Adipose tissue (tissue), 3 donors: ENCODE measurements at regions not wholly inside any gene's neighbourhood (a gene's known extent, or its start where the extent isn't known, plus 50 kb on each side); places are given as distances from the start of the nearest gene placed in this dataset.

Source experiments
- H3K27ac ChIP-seq: one replicate; pipeline ENCODE4 v1.5.1; 2013; ENCODE audit warnings: low read depth, low read length
- WGBS, 3 donors: extraction: QIAGEN DNeasy Blood & Tissue Kit; methylation state at CpG; one replicate each; pipeline ENCODE4 v1.1.7; 2013; 5-methylcytosine and 5-hydroxymethylcytosine counted together
- donor health status: healthy with polysubstance abuse.
- donor health status: Bipolar disorder and iron deficiency.
- donor health status: healthy.

DNA sequence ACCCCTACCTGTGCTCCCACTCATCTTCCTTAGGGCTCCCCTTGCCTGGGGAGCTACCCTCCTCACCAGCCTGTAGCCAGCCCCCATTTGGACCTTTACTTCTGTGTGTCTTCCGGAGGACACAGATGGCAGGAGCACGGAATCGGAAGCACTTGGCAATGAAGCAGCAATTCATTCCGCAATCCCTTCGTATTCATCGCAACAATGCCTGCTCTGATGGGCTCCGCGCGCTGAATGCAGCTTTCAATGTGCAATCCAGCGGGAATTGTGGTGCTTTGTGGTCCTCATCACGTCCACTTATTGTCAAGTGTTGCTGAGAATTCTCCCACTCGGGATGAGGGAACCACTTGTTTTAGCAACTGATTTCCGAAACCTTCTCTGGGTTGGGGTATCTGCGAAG lies 336.0 kb downstream of the DHX35 start:
- WGBS, 3 donors = 81 to 91% (median 84%) methylated on average over 14 of the region's 14 CpGs
- no peak overlapping the region for H3K27ac ChIP-seq

DNA sequence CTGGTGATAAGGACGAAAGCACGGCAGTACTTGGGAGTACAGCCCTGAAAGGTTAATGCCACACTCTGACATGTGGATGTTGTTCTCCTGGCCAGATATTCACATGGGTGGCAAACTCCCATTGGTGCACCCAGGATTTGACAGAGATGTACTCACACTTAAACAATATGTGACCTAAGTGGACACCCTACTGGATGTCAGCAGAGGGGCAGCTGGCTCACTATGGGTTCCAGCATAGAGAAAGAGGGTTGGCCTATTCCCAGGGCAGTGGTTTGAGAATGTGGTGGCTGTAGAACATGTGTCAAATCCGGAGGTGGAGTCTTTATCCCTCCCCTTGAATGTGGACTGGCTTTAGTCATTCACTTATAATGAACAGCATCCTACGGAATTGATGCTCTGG lies 333.2 kb downstream of the DHX35 start:
- WGBS, 3 donors = 51 to 74% (median 69%) methylated on average over 4 of the region's 4 CpGs
- no peak overlapping the region for H3K27ac ChIP-seq

DNA sequence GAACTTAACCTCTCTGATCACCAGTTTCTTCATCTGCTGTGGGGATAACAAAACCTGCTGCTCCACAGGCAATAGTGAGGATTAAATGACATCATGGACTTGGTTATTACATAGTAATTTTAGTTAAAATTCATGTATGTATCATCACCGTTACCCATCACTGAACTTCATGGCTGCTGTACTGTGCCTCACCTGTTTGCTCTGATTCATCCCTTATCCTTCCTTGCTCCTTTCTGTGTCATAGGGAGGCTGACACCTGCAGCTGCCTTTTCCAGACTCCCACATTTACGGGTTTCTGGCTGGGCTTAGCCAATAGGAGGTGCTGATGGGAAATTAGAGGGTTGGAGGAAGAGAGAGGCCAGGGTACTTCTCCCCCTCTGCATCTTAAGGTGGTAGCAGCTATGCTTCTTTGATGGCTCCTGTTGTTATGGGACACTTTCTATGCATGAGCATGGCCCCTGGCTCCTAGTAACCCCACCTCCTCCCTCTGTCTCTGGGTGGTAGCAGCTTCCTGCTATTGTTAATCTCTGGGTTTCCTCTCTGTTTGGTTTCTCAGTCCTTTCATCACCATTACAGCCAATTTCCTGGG lies 332.1 kb downstream of the DHX35 start:
- H3K27ac ChIP-seq = no peak overlapping the region
- WGBS, 3 donors = 69 to 83% (median 74%) methylated on average over 2 of the region's 2 CpGs

DNA sequence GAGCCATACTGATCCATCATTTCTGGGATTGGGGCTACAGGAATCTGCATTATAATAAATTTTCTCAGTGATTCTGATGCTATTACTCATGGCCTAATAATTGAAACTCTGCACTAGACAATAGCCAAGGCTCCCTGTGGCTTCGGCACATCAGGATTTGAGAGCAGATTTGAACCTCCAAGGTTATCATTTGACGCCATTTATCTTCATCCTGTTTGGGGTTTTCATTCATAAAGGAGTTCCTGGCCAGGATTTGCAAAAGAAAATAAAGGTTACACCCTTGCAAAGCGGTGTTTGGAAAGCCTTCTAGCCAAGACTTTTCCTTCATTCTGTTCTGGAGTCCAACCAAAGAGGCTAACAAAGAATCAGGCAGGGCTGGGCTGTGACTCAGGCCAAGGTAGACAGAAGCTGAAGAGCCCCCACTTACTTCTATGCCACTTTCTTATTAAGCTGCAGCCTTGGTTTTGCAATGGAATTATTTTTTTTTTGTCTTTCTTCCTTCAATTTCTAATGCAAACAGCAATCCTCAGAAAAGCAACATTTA lies 330.1 kb downstream of the DHX35 start:
- no peak overlapping the region for H3K27ac ChIP-seq
- WGBS, 3 donors = 52 to 63% (median 54%) methylated on average over 3 of the region's 3 CpGs

DNA sequence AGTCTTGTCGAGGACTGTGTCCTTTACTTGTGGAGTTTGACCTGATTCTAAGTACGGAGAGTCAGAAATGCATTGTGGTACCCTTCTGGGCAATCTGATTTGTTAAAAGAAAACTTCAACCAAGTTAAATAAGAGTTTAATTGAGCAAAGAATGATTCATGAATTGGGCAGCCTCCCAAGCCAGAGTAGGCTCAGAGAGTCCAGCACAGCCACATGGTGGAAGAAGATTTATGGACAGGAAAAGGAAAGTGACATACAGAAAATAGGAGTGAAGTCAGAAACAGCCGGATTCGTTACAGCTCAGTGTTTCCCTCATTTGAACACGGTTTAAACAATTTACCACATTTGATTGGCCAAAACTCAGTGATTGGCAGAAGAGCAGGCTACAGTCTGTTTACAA lies 329.2 kb downstream of the DHX35 start:
- no peak overlapping the region for H3K27ac ChIP-seq
- 44 to 68% (median 60%) methylated on average over 5 of the region's 5 CpGs for WGBS, 3 donors

DNA sequence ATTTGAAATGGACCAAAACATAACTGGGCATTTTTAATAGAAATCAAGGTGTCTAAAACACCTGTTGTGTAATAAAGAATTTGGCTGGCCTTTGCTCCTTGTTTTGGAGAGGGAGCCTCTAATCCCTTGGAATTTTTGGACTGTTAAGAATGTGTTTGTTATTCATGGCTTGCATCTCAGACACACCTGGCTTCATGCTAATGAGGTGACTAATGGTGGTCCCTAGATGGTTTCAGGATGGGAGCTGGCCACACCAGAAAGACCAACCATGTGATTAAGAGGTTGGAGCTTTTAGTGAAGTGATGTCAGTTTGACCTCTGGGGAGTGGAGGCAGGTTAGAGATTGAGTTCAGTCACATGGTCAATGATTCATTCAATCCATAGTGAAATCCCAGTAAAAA lies 328.4 kb downstream of the DHX35 start:
- no peak overlapping the region for H3K27ac ChIP-seq

DNA sequence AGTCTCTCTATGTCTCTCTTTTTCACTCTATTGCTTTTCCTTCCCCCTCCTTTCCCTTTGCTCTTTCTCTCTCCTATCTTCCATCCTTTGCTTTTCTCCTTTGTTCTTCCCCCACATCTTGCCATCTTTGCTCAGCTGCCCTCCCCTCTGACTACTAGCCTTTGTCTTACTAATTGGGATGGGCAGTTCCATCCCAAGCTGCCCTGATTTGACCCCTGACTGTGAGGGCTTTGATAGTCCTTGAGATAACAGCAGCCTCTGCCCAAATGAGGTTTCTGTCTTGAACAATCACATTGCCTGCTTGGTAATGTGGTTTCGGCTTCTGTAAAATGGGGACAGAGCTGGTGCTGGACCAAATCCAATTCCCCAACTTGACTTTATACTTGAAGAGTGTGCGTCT lies 327.7 kb downstream of the DHX35 start:
- 78 to 96% (median 96%) methylated on average over 2 of the region's 2 CpGs for WGBS, 3 donors
- H3K27ac ChIP-seq = no peak overlapping the region

DNA sequence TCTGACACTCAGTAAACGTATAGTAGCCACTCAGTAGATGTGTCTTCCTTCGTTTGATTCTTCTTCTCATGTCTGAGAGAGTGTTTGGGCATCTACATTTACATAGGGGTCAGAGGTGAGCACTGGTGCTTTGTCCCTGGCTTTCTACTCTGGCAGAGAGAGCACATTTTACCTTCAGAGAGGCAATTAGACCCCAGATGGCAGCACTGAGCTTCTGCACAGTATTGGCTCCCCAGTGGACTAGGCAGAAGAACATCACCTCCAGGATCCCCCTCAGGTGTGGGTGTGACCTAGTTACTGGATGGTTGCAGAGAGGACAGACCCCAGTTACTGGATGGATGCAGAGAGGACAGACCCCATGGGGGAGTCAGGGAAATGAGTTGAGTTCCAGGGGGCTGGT lies 327.2 kb downstream of the DHX35 start:
- WGBS, 3 donors = 32 to 60% (median 56%) methylated on average over 2 of the region's 2 CpGs
- no peak overlapping the region for H3K27ac ChIP-seq

DNA sequence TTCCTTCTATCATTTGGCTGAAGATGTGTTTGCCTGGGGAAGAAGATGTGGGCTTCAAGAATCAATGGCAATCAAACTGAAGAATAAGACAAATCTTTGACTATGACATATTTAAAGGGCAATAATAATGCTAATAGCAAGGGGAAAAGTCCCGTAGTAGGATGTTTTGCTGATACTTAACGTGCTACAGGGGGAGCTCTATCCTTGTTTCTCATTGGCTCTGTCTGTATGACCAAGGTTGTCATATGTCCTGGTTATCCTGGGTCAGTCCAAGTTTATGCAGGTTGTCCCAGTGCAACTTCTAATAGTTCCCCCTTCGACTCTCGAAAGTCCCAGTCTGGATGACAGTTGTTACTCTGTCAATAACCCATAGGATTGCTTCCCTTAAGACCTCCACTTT lies 321.3 kb downstream of the DHX35 start:
- no peak overlapping the region for H3K27ac ChIP-seq
- 74 to 80% (median 76%) methylated on average over 4 of the region's 4 CpGs for WGBS, 3 donors

DNA sequence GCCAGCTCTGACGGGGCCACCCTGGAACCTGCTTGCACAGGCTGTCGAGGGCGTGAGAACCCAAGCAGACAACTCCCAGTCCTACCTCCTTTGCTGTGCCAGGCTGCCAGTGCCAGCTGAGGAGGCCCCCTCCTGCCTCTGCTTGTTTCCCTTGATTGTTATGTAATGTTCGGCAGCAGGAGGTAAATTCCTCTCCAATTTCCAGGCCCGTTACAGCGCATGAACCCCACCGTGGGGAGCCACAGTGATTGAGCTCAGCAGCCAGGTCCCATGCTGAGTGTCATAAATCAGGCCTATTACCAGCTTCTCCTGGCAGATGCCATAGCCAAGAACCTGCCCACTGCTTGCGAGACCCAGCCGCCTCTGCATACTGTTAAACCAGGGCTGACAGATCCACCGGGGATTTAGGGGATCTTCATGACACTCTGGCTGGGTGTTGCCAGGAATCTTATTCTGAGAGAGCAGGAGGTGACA lies 320.5 kb downstream of the DHX35 start:
- WGBS, 3 donors = 32 to 59% (median 55%) methylated on average over 10 of the region's 10 CpGs
- no peak overlapping the region for H3K27ac ChIP-seq

DNA sequence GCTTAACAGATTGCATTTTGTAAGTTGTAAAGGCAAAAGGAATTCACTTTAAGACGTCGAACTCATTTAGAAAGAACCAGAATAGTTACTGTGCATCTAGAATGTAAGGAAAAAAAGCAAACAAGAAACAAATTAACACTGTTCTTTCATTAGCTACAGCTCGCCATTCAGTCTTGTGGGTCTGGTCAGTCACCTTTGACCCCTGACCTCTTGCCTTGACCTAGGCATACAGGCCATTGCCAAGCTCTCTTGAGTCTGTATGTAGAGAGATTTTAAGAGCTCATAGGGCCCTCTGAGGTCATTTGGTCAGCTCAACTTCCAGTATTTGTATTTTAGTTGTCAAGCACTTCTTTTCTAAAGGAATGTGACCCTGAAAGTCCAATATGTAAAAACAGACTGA lies 318.7 kb downstream of the DHX35 start:
- 66 to 91% (median 86%) methylated on average over 3 of the region's 3 CpGs for WGBS, 3 donors
- H3K27ac ChIP-seq = no peak overlapping the region

DNA sequence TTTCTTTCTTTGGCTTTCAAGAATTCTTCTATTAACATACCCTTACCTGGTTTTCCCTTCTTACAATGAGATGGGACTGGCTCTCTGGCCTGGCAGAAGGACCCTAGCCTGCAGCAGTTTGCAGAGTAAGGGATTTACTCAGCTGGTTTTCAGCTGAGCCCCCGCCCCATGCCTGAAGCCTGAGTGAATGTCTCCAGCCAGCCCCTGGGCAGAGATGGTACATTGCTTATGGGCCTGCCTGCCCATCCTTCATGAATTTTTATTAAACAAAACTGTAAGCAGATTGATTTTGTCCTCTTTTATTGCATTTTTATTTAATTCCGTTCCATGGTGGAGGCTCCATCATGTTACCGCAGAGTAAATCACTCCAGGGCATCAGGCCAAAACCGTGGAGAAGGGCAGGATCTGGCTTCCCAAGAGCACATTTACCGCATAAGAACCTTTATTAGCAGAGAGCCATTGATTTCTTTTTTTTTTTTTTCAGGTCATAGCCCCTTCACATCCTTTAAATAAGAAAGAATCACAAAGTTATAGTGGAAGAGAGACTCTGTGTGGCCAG lies 316.2 kb downstream of the DHX35 start:
- WGBS, 3 donors = 66 to 81% (median 73%) methylated on average over 5 of the region's 5 CpGs
- H3K27ac ChIP-seq = no peak overlapping the region

DNA sequence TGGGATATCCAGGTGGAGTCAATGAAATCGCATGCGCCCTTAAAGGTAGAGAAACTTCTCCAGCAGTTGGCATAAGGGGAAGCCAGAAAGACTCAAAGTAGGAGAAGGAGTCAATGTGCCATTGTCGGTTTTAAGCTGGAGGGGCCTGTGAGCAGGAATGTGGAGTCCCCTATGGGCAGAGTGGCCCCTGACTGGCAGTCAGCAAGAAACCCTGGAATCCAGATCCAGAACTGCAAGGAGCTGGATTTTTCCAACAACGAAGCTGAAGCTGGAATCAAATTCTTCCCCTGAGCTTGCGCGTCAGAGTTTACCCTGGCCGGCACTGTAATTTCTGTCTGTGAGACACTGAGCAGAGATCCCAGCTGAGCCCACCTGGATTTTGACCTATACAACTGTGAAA lies 315.0 kb downstream of the DHX35 start:
- no peak overlapping the region for H3K27ac ChIP-seq
- WGBS, 3 donors = 71 to 86% (median 83%) methylated on average over 7 of the region's 7 CpGs

DNA sequence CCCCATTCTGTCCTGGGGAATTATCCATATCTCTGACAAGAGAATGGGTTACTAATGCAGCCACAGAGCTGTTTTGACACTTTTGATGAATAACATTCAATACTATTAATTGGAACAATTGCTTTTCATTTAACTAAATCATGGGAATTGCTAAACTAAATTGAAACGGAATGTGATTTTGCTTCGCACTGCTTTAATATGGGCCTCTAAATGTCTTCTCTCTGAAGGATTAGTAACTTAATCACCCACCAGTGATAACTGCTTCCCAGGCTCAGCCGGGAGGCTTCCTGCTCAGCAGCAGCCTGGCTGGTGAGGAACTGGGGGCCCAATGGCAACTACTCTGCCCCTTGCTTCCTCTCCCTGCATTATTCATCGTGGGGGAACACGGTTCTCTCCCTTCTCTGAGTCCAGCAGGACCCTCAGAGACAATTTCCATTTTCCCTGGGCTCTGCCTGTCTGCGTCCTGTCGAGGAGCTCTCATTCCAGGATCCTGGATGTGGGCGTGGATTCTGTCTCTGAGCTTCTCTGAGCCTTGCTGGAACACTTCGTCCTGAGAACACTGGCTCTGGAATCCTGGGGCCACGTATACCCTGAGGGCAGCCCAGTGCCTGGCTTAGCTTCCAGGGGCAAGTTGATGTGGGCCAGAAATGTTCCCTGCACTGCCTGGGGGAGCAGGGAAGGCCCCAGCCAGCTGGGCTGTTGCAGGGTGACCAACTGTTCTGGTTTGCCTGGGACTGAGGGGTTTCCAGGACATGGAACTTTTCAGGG lies 308.9 kb downstream of the DHX35 start:
- WGBS, 3 donors = 38 to 56% (median 55%) methylated on average over 10 of the region's 10 CpGs
- H3K27ac ChIP-seq = no peak overlapping the region

DNA sequence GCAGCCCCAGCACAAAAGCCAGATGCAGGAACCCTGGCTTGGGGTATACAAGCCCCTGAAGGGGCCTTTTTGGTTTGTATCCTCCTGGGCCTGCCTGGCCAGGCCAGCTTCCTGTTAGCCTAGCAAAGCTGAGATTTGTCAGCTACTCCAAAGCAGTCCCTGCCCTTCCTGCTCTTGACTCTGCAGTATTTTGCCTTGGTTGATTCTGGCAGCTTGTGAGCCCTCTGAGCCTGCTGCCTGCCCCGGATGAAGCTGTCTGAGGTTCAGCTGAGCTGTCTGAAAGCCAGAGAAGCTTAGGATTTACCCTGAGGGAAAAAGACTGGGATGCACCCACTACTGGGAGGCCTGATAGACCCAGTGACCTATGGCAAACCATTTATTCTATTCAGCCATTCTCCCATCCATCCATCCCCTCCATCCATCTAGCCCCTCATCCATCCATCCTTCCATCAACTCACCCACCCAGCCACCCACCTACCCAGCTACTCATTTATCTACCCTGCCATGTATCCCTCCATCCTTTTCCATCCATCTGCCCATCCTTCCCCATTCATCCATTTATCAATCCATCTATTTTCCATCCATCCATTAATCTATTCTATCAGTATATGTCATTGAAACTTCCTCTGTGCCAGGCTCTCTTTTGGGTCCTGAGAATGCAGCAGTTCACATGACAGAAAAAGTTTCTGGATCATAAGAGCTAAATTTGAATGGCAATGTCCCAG lies 307.5 kb downstream of the DHX35 start:
- no peak overlapping the region for H3K27ac ChIP-seq
- 31 to 55% (median 50%) methylated on average over 1 of the region's 1 CpG for WGBS, 3 donors

DNA sequence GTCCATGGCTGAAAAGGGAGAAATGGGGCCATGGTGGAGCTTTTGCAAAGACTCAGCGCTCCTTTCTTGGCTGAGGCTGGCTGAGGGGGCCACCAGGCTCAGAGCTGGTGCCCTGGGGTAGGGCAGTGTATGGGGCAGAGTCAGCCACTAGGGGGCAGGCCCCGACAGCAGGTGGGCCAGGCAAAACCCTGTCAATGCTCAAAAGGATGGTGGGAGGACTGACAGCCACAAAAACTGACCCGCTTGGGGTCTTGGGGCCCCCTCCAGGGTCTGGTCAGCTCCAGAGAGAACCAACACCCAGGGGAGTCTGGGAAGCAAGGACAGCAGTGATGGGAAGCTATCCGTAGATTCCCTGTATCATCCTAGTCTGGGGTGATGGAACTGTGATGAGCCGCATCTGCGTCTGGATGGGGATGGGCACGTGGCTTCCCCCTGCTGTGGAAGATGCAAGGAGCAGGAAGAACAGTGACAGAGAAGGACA lies 306.9 kb downstream of the DHX35 start:
- WGBS, 3 donors = 37 to 49% (median 44%) methylated on average over 7 of the region's 7 CpGs
- H3K27ac ChIP-seq = no peak overlapping the region

DNA sequence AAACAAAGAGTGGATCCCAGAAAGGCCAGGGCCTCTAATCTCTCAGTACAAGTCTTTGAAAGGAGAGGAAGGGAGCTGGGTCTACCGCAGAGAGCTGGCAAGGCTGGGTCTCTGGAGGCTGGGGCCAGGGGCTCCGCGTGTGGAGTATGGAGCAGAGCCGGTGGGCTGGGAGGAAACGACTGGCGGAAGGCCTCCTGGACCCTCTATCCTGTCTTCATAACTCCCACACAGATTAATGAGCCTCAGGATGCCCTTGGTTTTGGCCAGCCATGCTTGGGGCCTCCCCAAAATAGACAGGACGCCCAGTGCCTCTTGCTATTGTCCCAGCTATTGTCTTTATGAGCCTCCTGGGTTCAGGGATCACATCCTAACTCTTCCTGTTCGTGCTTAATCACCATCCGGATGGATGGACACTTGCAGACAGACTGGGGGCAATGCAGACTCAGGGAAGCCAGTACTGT lies 306.4 kb downstream of the DHX35 start:
- no peak overlapping the region for H3K27ac ChIP-seq
- 35 to 51% (median 48%) methylated on average over 9 of the region's 9 CpGs for WGBS, 3 donors

DNA sequence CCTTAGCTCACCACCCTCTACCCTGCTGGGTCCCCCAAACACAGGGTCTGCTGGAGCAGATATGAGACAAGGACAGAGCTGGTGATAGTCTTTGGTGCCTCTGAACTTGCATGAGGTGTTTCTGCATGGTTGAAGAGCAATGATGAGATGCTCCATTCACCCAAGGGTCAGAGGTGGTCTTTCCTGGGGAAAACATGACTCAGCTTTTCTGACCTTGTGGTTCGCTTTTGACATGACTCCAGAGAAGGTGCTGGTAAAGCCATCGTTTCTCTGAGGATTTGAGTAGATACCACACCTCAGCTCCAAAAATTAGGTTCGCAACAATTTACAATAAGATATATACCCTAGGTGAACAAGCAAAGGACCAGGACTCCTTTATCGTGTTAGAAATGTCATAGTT lies 304.8 kb downstream of the DHX35 start:
- WGBS, 3 donors = 82 to 92% (median 88%) methylated on average over 4 of the region's 4 CpGs
- no peak overlapping the region for H3K27ac ChIP-seq
